GM12875 (cell line): ENCODE measurements at regions not wholly inside any gene's neighbourhood (a gene's known extent, or its start where the extent isn't known, plus 50 kb on each side); places are given as distances from the start of the nearest gene placed in this dataset.
A peak's percentile ranks its signal among the peaks of the same experiment; 100 is the strongest.

Source experiments
- H3K4me3 ChIP-seq: one replicate; pipeline ENCODE4 v1.5.1; 2011; ENCODE audit warnings: low read depth, low read length, control low read depth
- TF ChIP-seq, protein P1 (sequence below): IDR thresholded peaks from 2 replicates; pipeline ENCODE4 v1.5.1; 2011; ENCODE audit warnings: low read depth, mild to moderate bottlenecking, control low read depth, inconsistent platforms, low read length, moderate library complexity, borderline replicate concordance; ENCODE audit not compliant: insufficient read depth

DNA sequence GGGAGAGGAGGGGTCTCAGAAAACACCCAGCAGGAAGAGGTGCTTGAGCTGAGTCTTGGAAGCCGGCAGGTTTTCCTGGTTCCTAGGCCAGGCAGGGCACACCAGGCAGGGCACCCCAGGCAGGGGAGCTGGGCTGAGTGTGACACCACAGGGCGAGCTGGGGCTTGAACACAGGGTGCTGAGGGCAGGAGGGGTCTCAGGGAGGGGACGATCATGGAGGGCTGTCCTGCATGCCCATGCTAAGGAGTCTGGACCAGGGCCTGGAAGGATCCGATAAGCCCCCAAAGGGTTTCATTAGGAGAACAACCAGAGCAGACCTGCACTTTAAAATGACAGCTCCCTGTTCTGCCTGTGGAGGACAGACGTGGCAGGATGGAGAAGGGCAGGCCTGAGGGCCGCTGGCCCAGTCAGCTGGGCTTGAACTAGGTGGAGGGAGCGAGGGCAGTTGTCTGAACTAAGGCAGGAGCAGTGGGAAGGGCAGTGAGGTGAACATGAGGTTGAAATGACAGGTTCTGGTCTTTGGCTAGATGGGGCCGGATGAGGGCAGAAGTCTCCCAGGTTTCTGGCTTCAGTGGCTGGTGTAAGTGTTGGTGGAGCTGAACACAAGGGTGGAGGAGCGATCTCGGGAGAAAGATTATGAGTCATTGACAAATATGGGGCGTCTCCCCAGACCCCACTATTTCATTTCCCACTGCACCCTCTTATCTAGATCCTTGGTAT lies 171.0 kb upstream of the PZP start:
- TF ChIP-seq, protein P1, sequence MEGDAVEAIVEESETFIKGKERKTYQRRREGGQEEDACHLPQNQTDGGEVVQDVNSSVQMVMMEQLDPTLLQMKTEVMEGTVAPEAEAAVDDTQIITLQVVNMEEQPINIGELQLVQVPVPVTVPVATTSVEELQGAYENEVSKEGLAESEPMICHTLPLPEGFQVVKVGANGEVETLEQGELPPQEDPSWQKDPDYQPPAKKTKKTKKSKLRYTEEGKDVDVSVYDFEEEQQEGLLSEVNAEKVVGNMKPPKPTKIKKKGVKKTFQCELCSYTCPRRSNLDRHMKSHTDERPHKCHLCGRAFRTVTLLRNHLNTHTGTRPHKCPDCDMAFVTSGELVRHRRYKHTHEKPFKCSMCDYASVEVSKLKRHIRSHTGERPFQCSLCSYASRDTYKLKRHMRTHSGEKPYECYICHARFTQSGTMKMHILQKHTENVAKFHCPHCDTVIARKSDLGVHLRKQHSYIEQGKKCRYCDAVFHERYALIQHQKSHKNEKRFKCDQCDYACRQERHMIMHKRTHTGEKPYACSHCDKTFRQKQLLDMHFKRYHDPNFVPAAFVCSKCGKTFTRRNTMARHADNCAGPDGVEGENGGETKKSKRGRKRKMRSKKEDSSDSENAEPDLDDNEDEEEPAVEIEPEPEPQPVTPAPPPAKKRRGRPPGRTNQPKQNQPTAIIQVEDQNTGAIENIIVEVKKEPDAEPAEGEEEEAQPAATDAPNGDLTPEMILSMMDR: no peak
- H3K4me3 ChIP-seq: no peak overlapping the region

DNA sequence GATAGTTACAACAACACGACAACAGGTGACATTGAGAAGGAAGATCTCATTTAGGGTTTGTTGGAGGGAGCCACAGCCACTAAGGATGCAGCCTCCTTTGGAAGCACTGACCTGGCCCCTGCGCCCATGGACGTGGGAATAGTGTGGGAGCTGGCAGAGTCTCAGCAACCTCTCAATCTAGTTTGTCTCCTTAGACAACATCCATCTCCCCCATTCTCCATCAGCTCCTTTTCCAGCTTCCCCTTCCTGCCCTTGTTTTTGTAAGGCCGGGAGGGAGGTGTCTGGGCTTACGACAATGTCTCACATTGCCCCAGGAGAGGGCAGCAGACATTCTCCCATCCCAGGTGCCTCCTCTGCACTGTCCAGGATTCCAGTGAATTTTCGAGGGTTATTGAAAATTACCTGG lies 170.2 kb upstream of the PZP start:
- no peak overlapping the region for H3K4me3 ChIP-seq
- TF ChIP-seq, protein P1: 0 out of 2 replicates have a peak, but pooled peaks have one; percentile 19

DNA sequence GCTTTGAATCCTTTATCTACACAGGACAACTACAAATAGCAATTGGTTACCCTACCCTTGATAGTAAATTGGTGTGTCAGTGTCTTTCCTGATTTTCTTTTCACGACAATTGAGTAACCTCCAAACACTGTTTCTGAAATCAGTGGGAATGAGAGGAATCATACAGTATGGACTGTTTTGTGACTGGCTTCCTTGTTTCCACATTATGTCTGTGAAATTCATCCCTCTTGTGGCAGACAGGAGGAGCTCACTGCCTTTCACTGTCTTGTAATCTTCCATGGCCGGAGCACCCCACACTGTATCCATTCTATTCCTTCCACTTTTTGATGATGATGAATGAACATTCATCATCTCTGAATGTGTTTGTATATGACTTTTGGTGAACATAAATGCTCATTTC lies 164.0 kb upstream of the PZP start:
- no peak overlapping the region for H3K4me3 ChIP-seq
- TF ChIP-seq, protein P1: 0 out of 2 replicates have a peak, but pooled peaks have one; percentile 5

DNA sequence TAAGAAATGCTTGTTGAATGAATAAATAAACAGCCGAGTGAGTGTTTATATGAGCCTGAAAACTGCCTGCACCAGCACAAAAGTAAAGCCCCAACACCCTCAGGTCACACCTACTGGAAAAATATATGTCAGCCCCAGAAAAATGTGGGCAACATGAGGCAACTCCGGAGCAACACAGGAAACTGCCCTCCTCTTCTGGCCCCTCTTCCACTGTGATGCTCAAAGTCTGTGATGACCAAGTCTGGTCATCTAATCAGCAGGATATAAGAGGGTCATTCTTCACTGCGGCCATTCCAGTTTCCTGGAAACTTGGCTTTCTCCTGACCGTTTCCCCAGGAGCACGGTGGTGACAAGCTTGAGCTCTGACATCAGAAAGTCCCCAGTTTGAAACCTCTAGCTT lies 159.6 kb upstream of the PZP start:
- TF ChIP-seq, protein P1: no peak
- H3K4me3 ChIP-seq: no peak overlapping the region

DNA sequence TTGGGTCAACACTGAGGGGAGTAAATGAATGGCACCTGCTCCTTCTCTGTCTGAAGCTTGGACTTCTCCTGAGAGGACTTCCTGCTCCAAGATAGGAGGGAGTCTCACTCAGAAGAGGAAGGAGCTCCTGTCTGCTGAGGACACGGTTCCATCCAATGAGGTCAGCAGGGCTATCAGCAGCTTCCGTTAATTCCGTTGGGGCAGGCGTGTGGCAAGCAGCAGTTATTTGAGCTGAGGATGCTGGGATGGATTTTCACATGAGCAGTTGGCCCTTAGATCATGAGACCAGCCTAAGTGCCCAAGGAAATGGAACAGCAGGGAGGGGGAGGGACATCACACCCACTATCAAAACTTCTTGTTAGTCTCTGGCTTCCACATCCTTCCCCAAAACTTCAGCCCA lies 159.0 kb upstream of the PZP start:
- TF ChIP-seq, protein P1: no peak
- H3K4me3 ChIP-seq: no peak overlapping the region

DNA sequence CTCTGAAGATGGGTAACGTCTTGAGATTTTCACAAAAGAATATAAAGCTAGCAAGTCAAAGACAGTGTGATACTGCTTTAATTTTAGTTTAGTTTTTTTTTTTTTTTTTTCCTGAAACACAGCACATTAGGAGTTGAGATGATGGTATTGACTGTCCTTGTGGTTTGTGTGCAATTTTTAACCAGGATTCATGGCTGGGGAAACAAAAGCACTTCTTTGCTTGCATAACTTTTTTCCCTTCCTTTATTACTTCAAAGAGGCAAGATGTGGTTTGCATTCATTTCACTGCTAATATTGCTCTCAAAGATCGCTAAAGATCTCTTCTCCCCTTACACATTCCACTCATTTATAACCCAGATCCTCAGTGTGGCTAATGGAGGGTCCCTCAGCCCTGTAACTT lies 157.1 kb upstream of the PZP start:
- H3K4me3 ChIP-seq: no peak overlapping the region
- TF ChIP-seq, protein P1: no peak
